GM21526 (cell line): ENCODE measurements at regions not wholly inside any gene's neighbourhood (a gene's known extent, or its start where the extent isn't known, plus 50 kb on each side); places are given as distances from the start of the nearest gene placed in this dataset.
"Not testable (repeated sequence)": the region's sequence is repeated elsewhere in the genome, so short reads cannot be mapped to it uniquely, and the experiment has no call there.

ENCODE experiments used
- ATAC-seq: cut with Tn5 transposase; IDR thresholded peaks from one replicate; pipeline ENCODE4 v1.9.1; 2021; ENCODE audit warnings: moderate library complexity; ENCODE audit not compliant: unreplicated experiment, low FRiP score

GRCh38 chr2:184363213-184363612 lies 235.1 kb upstream of the ZNF804A start:
- no peak for ATAC-seq

- ATAC-seq = no peak
Measured at GRCh38 chr2:184367211-184367610, 231.1 kb upstream of the ZNF804A start.

- no peak for ATAC-seq
Measured at GRCh38 chr2:184369307-184369706, 229.0 kb upstream of the ZNF804A start.

GRCh38 chr2:184370954-184371353 lies 227.4 kb upstream of the ZNF804A start:
- no peak for ATAC-seq

GRCh38 chr2:184371641-184372040 lies 226.7 kb upstream of the ZNF804A start:
- ATAC-seq = no peak

GRCh38 chr2:184372484-184372883 lies 225.8 kb upstream of the ZNF804A start:
- no peak for ATAC-seq

GRCh38 chr2:184394642-184395041 lies 203.7 kb upstream of the ZNF804A start:
- ATAC-seq = no peak

GRCh38 chr2:184402381-184402780 lies 195.9 kb upstream of the ZNF804A start:
- ATAC-seq = no peak

- not testable (repeated sequence) for ATAC-seq
Measured at GRCh38 chr2:184407041-184407630, 191.2 kb upstream of the ZNF804A start.

GRCh38 chr2:184410160-184410559 lies 188.2 kb upstream of the ZNF804A start:
- no peak for ATAC-seq

GRCh38 chr2:184413221-184413620 lies 185.1 kb upstream of the ZNF804A start:
- ATAC-seq = no peak

- ATAC-seq = no peak
Measured at GRCh38 chr2:184413671-184414229, 184.6 kb upstream of the ZNF804A start.

- ATAC-seq = no peak
Measured at GRCh38 chr2:184416146-184416913, 182.0 kb upstream of the ZNF804A start.

GRCh38 chr2:184419744-184420143 lies 178.6 kb upstream of the ZNF804A start:
- ATAC-seq = no peak

GRCh38 chr2:184421456-184421855 lies 176.9 kb upstream of the ZNF804A start:
- not testable (repeated sequence) for ATAC-seq

- ATAC-seq = no peak
Measured at GRCh38 chr2:184425083-184425482, 173.2 kb upstream of the ZNF804A start.

- ATAC-seq = peak; percentile 98
Measured at GRCh38 chr2:184444217-184444616, 154.1 kb upstream of the ZNF804A start.

- ATAC-seq = peak; percentile 46
Measured at GRCh38 chr2:184444623-184445223, 153.6 kb upstream of the ZNF804A start.

- ATAC-seq = no peak
Measured at GRCh38 chr2:184449760-184450159, 148.6 kb upstream of the ZNF804A start.

- peak; percentile 43 for ATAC-seq
Measured at GRCh38 chr2:184452907-184453306, 145.4 kb upstream of the ZNF804A start.

GRCh38 chr2:184455624-184456023 lies 142.7 kb upstream of the ZNF804A start:
- no peak for ATAC-seq
